Neural cell (in vitro differentiated cells): ENCODE measurements at regions not wholly inside any gene's neighbourhood (a gene's known extent, or its start where the extent isn't known, plus 50 kb on each side); places are given as distances from the start of the nearest gene placed in this dataset.

ENCODE experiments used
- H2AFZ ChIP-seq: fragments of 200-600, 300-800 bp; sonication (generic), shearing (Covaris generic); 2 replicates; pipeline ENCODE4 v1.6.0; 2014; ENCODE audit warnings: low read depth, mild to moderate bottlenecking, antibody characterized with exemption, low read length, moderate library complexity
- H3F3A ChIP-seq: fragments of 200-600 bp; shearing (Covaris generic); 2 replicates; pipeline ENCODE4 v1.6.1; 2016; ENCODE audit warnings: mild to moderate bottlenecking, moderate library complexity, mixed read lengths, antibody characterized with exemption, low read length; ENCODE audit not compliant: insufficient read depth, poor library complexity, severe bottlenecking
- H3K27ac ChIP-seq: fragments of 200-600, 300-800 bp; sonication (generic), shearing (Covaris generic); 2 replicates; pipeline ENCODE4 v1.5.1; 2014; ENCODE audit warnings: mild to moderate bottlenecking, low read length, moderate library complexity
- H3K27me3 ChIP-seq: fragments of 300-800, 200-600 bp; sonication (generic), shearing (Covaris generic); 2 replicates; pipeline ENCODE4 v1.6.0; 2014; ENCODE audit warnings: mild to moderate bottlenecking, low read depth, low read length, moderate library complexity; ENCODE audit not compliant: insufficient read depth
- H3K36me3 ChIP-seq: fragments of 300-800, 200-600 bp; sonication (generic), shearing (Covaris generic); 2 replicates; pipeline ENCODE4 v1.5.1; 2014; ENCODE audit warnings: mild to moderate bottlenecking, antibody characterized with exemption, low read length, moderate library complexity; ENCODE audit not compliant: insufficient read depth
- H3K4me2 ChIP-seq: fragments of 300-800, 200-600 bp; sonication (generic), shearing (Covaris generic); 2 replicates; pipeline ENCODE4 v1.6.0; 2014; ENCODE audit warnings: mild to moderate bottlenecking, low read length
- H3K4me3 ChIP-seq: fragments of 300-800, 200-600 bp; sonication (generic), shearing (Covaris generic); 2 replicates; pipeline ENCODE4 v1.5.1; 2014; ENCODE audit warnings: mild to moderate bottlenecking, low read length, moderate library complexity
- H3K79me2 ChIP-seq: fragments of 200-600 bp; shearing (Covaris generic); replicated peaks from 2 replicates; pipeline ENCODE4 v1.6.0; 2014; ENCODE audit warnings: mild to moderate bottlenecking, low read length, moderate library complexity; ENCODE audit not compliant: insufficient read depth
- H3K9ac ChIP-seq: fragments of 300-800, 200-600 bp; sonication (generic), shearing (Covaris generic); 2 replicates; pipeline ENCODE4 v1.6.1; 2016; ENCODE audit warnings: mild to moderate bottlenecking, low read length, mixed read lengths
- H3K9me2 ChIP-seq: fragments of 200-600 bp; shearing (Covaris generic); 2 replicates; pipeline ENCODE4 v1.6.1; 2016; ENCODE audit warnings: mild to moderate bottlenecking, low read length, mixed read lengths; ENCODE audit not compliant: insufficient read depth
- H3K9me3 ChIP-seq: fragments of 200-600, 300-800 bp; sonication (generic), shearing (Covaris generic); 2 replicates; pipeline ENCODE4 v1.6.1; 2016; ENCODE audit warnings: mild to moderate bottlenecking, mixed run types, low read length, moderate library complexity, mixed read lengths
- H4K20me1 ChIP-seq: fragments of 200-600 bp; shearing (Covaris generic); 2 replicates; pipeline ENCODE4 v1.6.1; 2016; ENCODE audit warnings: mild to moderate bottlenecking, mixed run types; ENCODE audit not compliant: insufficient read depth
- EP300 ChIP-seq: fragments of 450-650 bp; conservative IDR thresholded peaks from 2 replicates; pipeline ENCODE4 v1.6.1; 2014; ENCODE audit warnings: antibody characterized with exemption, mild to moderate bottlenecking, moderate library complexity; ENCODE audit not compliant: poor library complexity, severe bottlenecking
- EZH2 ChIP-seq: fragments of 200-600, 300-800 bp; shearing (Covaris generic), sonication (generic); IDR thresholded peaks from 2 replicates; pipeline ENCODE4 v1.6.1; 2014; ENCODE audit warnings: antibody characterized with exemption, low read length, borderline replicate concordance, mild to moderate bottlenecking; ENCODE audit not compliant: insufficient read depth, poor library complexity, severe bottlenecking
- MXI1 ChIP-seq: fragments of 450-650 bp; conservative IDR thresholded peaks from 2 replicates; pipeline ENCODE4 v1.6.1; 2014; ENCODE audit warnings: antibody characterized with exemption, mild to moderate bottlenecking; ENCODE audit not compliant: poor library complexity, severe bottlenecking
- POLR2AphosphoS5 ChIP-seq: IDR thresholded peaks from 2 replicates; pipeline ENCODE4 v1.6.1; 2012
- RAD21 ChIP-seq: fragments of 450-650 bp; conservative IDR thresholded peaks from 2 replicates; pipeline ENCODE4 v1.6.1; 2014; ENCODE audit warnings: antibody characterized with exemption, mild to moderate bottlenecking, moderate library complexity
- SMC3 ChIP-seq: fragments of 450-650 bp; conservative IDR thresholded peaks from 2 replicates; pipeline ENCODE4 v1.6.1; 2014; ENCODE audit warnings: antibody characterized with exemption, mild to moderate bottlenecking, moderate library complexity; ENCODE audit not compliant: poor library complexity
- TAF1 ChIP-seq: IDR thresholded peaks from 2 replicates; pipeline ENCODE4 v1.6.1; 2012; ENCODE audit warnings: low read depth
- TF ChIP-seq, protein P1 (sequence below): fragments of 450-650 bp; IDR thresholded peaks from 2 replicates; pipeline ENCODE4 v1.5.1; 2014; ENCODE audit warnings: antibody characterized with exemption, mild to moderate bottlenecking, moderate library complexity; ENCODE audit not compliant: poor library complexity, severe bottlenecking
- TF ChIP-seq, protein P2 (sequence below): IDR thresholded peaks from 2 replicates; pipeline ENCODE4 v1.6.1; 2012; ENCODE audit warnings: borderline replicate concordance

DNA sequence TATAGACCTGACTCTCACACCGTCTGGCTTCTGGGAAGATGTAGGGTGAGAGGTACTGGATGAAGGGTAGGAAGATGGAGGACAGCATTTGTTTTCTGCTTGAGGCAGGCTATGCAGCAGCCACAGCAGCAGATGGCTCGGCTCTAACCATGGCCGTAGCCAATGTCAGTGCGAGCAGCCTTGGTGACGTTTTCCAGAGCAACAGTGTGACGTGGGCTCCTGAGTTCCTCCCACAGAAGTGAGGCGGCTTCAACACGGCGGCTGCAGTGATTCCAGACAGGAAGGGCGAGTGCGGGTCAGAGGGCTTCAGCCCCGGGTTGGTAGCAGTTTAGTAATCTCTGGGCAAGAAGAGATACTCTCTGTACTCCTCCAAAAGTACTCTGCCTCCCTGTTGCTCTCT, 133.0 kb upstream of the MYT1L start:
- Histone ChIP-seq H3K4me3 (no peak overlapping the region), H4K20me1 (no peaks in the 10 kb centered on the region), H3K9me2 (no peaks in the 10 kb centered on the region), H3K9ac (no peak overlapping the region), H3K9me3 (no peaks in the 10 kb centered on the region), H2AFZ (no peak overlapping the region), H3K27ac (no peak overlapping the region), H3K36me3 (no peaks in the 10 kb centered on the region), H3K79me2 (no peaks in the 10 kb centered on the region), H3F3A (no peaks in the 10 kb centered on the region), H3K4me2 (no peak overlapping the region), H3K27me3 (no peaks in the 10 kb centered on the region)
- TF ChIP-seq MXI1 = no peak
- TF ChIP-seq SMC3 = no peak

DNA sequence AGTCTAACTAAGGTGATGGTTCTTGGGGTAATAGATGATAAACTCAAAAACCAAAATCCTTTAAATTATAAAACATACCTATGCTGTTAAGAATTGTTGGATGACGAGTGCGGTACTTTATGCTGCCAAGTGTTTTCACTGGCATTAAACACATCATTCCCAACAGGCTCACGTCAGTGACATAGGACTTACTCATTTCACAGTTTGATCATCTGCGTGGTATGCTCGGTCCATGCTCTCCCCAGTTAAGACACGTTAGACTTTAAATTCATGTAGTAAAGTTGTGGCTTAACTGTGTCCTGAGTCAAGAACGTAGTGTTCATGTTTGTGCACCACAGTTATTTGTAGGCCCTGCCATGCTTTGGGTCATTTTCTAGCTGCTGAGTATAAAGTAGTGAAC, 125.6 kb upstream of the MYT1L start:
- H3K9ac ChIP-seq = no peak overlapping the region
- no peaks in the 10 kb centered on the region for H3K27me3 ChIP-seq
- no peaks in the 10 kb centered on the region for H4K20me1 ChIP-seq
- H3K4me2 ChIP-seq = no peak overlapping the region
- no peaks in the 10 kb centered on the region for H3K79me2 ChIP-seq
- H3K36me3 ChIP-seq = no peaks in the 10 kb centered on the region
- H3K9me2 ChIP-seq = no peaks in the 10 kb centered on the region
- no peak overlapping the region for H2AFZ ChIP-seq
- H3F3A ChIP-seq = no peaks in the 10 kb centered on the region
- H3K4me3 ChIP-seq = no peak overlapping the region
- no peaks in the 10 kb centered on the region for H3K9me3 ChIP-seq
- no peak overlapping the region for H3K27ac ChIP-seq
- TF ChIP-seq, protein P1, sequence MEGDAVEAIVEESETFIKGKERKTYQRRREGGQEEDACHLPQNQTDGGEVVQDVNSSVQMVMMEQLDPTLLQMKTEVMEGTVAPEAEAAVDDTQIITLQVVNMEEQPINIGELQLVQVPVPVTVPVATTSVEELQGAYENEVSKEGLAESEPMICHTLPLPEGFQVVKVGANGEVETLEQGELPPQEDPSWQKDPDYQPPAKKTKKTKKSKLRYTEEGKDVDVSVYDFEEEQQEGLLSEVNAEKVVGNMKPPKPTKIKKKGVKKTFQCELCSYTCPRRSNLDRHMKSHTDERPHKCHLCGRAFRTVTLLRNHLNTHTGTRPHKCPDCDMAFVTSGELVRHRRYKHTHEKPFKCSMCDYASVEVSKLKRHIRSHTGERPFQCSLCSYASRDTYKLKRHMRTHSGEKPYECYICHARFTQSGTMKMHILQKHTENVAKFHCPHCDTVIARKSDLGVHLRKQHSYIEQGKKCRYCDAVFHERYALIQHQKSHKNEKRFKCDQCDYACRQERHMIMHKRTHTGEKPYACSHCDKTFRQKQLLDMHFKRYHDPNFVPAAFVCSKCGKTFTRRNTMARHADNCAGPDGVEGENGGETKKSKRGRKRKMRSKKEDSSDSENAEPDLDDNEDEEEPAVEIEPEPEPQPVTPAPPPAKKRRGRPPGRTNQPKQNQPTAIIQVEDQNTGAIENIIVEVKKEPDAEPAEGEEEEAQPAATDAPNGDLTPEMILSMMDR = no peak
- TF ChIP-seq MXI1 (no peak), TAF1 (no peak), SMC3 (no peak), EP300 (no peak), RAD21 (no peak), POLR2AphosphoS5 (no peak), EZH2 (no peak)
- TF ChIP-seq, protein P2, sequence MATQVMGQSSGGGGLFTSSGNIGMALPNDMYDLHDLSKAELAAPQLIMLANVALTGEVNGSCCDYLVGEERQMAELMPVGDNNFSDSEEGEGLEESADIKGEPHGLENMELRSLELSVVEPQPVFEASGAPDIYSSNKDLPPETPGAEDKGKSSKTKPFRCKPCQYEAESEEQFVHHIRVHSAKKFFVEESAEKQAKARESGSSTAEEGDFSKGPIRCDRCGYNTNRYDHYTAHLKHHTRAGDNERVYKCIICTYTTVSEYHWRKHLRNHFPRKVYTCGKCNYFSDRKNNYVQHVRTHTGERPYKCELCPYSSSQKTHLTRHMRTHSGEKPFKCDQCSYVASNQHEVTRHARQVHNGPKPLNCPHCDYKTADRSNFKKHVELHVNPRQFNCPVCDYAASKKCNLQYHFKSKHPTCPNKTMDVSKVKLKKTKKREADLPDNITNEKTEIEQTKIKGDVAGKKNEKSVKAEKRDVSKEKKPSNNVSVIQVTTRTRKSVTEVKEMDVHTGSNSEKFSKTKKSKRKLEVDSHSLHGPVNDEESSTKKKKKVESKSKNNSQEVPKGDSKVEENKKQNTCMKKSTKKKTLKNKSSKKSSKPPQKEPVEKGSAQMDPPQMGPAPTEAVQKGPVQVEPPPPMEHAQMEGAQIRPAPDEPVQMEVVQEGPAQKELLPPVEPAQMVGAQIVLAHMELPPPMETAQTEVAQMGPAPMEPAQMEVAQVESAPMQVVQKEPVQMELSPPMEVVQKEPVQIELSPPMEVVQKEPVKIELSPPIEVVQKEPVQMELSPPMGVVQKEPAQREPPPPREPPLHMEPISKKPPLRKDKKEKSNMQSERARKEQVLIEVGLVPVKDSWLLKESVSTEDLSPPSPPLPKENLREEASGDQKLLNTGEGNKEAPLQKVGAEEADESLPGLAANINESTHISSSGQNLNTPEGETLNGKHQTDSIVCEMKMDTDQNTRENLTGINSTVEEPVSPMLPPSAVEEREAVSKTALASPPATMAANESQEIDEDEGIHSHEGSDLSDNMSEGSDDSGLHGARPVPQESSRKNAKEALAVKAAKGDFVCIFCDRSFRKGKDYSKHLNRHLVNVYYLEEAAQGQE = no peak

DNA sequence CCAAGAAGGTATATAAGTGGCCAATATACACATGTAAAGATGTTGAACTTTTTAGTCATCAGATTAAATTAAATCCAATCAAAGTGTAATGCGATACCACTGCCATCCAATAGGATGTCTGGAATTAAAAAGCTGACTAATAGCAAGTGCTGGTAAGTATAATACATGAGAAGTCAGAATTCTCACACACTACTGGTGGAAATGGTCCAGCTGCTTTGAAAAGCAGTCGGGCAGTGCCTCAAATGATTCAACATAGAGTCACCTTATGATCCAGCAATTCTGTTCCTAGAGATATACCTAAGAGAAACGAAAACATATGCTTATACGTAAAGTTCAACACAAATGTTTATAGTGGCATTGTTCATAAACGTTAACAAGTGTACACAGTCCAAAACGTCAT, 124.1 kb upstream of the MYT1L start:
- Histone ChIP-seq H3K27ac (no peak overlapping the region), H3K79me2 (no peaks in the 10 kb centered on the region), H3K9ac (no peak overlapping the region), H3K9me2 (no peaks in the 10 kb centered on the region), H3F3A (no peaks in the 10 kb centered on the region), H3K36me3 (no peaks in the 10 kb centered on the region), H3K4me2 (no peak overlapping the region), H3K9me3 (no peaks in the 10 kb centered on the region), H3K4me3 (no peak overlapping the region), H2AFZ (no peak overlapping the region), H4K20me1 (no peaks in the 10 kb centered on the region), H3K27me3 (no peaks in the 10 kb centered on the region)
- TF ChIP-seq TAF1 = no peak
- TF ChIP-seq, protein P1 = no peak
- no peak for TF ChIP-seq EZH2
- TF ChIP-seq RAD21 = no peak
- no peak for TF ChIP-seq POLR2AphosphoS5
- no peak for TF ChIP-seq SMC3
- no peak for TF ChIP-seq MXI1
- no peak for TF ChIP-seq EP300
- TF ChIP-seq, protein P2 = no peak
